ENCODE measurements at regions not wholly inside any gene's neighbourhood (a gene's known extent, or its start where the extent isn't known, plus 50 kb on each side); places are given as distances from the start of the nearest gene placed in this dataset.

DNA sequence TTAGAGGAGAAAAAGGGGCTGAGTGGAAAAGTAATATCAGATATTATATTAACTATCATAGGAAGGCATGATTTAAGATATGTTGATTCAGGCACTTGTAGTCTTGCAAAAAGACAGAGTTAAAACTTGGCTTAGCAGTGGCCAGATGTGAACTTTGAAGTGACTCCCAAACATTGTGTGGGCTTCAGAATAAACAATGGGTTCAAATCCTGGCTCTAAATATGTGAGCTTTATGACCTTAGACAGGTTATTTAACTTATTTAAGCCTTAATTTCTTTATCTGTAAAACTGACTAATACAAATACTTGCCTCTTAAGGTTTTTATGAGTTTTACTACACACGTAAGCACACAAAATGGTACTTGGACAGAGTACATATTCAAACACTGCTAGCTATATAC lies 85.9 kb downstream of the TNFSF18 start:
- no peaks in the 10 kb centered on the region for H3K36me3 ChIP-seq (ENCODE audit: control insufficient read depth, low read length)
- no peak for TF ChIP-seq EZH2phosphoT487 (IDR thresholded peaks at IDR 0.05; ENCODE audit: borderline replicate concordance, low read length)
- TF ChIP-seq, protein P1, sequence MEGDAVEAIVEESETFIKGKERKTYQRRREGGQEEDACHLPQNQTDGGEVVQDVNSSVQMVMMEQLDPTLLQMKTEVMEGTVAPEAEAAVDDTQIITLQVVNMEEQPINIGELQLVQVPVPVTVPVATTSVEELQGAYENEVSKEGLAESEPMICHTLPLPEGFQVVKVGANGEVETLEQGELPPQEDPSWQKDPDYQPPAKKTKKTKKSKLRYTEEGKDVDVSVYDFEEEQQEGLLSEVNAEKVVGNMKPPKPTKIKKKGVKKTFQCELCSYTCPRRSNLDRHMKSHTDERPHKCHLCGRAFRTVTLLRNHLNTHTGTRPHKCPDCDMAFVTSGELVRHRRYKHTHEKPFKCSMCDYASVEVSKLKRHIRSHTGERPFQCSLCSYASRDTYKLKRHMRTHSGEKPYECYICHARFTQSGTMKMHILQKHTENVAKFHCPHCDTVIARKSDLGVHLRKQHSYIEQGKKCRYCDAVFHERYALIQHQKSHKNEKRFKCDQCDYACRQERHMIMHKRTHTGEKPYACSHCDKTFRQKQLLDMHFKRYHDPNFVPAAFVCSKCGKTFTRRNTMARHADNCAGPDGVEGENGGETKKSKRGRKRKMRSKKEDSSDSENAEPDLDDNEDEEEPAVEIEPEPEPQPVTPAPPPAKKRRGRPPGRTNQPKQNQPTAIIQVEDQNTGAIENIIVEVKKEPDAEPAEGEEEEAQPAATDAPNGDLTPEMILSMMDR (IDR thresholded peaks at IDR 0.05; ENCODE audit: low read depth, low read length, poor library complexity, severe bottlenecking), result no peak
- no peaks in the 10 kb centered on the region for H3K4me1 ChIP-seq (ENCODE audit: control insufficient read depth, low read length)
- no peak overlapping the region for H3K4me2 ChIP-seq (ENCODE audit: low read length)
- no peaks in the 10 kb centered on the region for H3K27me3 ChIP-seq (ENCODE audit: control insufficient read depth, low read length)
- H3K27ac ChIP-seq (ENCODE audit: low read depth, low read length), result no peak overlapping the region
- H3F3A ChIP-seq (ENCODE audit: control insufficient read depth, insufficient read depth), result no peaks in the 10 kb centered on the region
- H3K79me2 ChIP-seq (ENCODE audit: control insufficient read depth, low read length), result no peaks in the 10 kb centered on the region
- no peak overlapping the region for H3K4me3 ChIP-seq (ENCODE audit: low read length)
- no peaks in the 10 kb centered on the region for H3K9me3 ChIP-seq (ENCODE audit: control insufficient read depth, insufficient read depth, low read length)
- H3K9me2 ChIP-seq (replicated peaks; ENCODE audit: control insufficient read depth, low read length), result no peaks in the 10 kb centered on the region
- H4K20me1 ChIP-seq (ENCODE audit: control insufficient read depth, insufficient read depth, low read depth, low read length), result no peaks in the 10 kb centered on the region

DNA sequence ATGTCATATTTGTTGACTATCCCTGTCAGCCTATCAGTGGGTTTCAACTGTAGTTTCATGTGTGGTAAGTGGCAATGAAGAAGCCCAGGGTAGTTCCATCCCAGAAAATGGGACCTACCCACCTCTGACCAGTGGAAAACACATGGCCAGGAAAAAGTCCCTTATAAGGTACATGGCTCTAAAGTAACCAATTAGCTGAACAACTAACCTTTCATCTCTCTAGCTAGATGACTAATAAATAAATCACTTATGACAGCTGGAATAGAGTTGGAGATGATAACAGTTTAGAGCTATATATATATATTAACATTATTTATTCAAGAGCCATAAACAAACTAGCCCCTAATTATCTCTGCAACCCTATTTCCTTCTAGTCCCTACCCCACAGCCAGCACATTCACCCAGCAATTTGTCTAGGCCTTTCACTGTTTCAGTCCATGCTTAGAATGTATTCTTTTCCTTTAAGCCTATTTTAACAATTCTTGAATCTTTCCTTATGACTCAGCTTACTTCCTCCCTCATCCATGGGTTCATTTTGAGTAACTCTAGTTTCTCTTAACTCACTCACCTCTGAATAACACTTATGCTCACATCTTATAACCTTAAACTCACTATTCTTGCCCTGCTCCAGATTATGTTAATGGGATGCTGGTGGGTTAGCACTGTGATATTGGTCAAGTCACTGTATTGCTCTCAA lies 83.7 kb downstream of the TNFSF18 start:
- Histone ChIP-seq H3K27me3 (ENCODE audit: control insufficient read depth, low read length) (no peaks in the 10 kb centered on the region), H3F3A (ENCODE audit: control insufficient read depth, insufficient read depth) (no peaks in the 10 kb centered on the region), H3K4me1 (ENCODE audit: control insufficient read depth, low read length) (no peaks in the 10 kb centered on the region), H3K4me3 (ENCODE audit: low read length) (no peak overlapping the region), H3K27ac (ENCODE audit: low read depth, low read length) (no peak overlapping the region), H3K36me3 (ENCODE audit: control insufficient read depth, low read length) (no peaks in the 10 kb centered on the region), H4K20me1 (ENCODE audit: control insufficient read depth, insufficient read depth, low read depth, low read length) (no peaks in the 10 kb centered on the region), H3K9me2 (replicated peaks; ENCODE audit: control insufficient read depth, low read length) (no peaks in the 10 kb centered on the region), H3K79me2 (ENCODE audit: control insufficient read depth, low read length) (no peaks in the 10 kb centered on the region), H3K9me3 (ENCODE audit: control insufficient read depth, insufficient read depth, low read length) (no peaks in the 10 kb centered on the region), H3K4me2 (ENCODE audit: low read length) (no peak overlapping the region)
- TF ChIP-seq EZH2phosphoT487 (IDR thresholded peaks at IDR 0.05; ENCODE audit: borderline replicate concordance, low read length), result no peak
- TF ChIP-seq, protein P1 (IDR thresholded peaks at IDR 0.05; ENCODE audit: low read depth, low read length, poor library complexity, severe bottlenecking), result no peak

DNA sequence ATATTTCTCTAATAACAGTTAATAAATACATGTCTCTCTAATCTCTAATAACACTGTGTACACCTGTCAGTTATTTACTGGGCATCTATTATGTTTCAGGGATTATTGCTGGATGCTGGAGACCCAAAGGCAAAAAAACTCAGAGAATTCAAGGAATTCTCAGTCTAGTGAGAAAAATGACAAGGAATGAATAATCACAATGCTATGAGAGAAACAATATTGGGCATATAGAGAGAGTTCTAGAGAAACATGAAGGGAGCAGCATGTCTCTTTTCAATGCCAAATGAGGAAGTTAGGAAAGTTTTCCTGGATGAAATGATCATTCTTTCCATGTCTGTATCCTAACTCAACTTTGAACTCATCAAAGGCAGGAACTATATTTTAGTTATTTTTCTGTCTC lies 82.8 kb downstream of the TNFSF18 start:
- Histone ChIP-seq H3K79me2 (ENCODE audit: control insufficient read depth, low read length) (no peaks in the 10 kb centered on the region), H3K27ac (ENCODE audit: low read depth, low read length) (no peak overlapping the region), H3K36me3 (ENCODE audit: control insufficient read depth, low read length) (no peaks in the 10 kb centered on the region), H3K4me1 (ENCODE audit: control insufficient read depth, low read length) (no peaks in the 10 kb centered on the region), H3K4me2 (ENCODE audit: low read length) (no peak overlapping the region), H3K27me3 (ENCODE audit: control insufficient read depth, low read length) (no peaks in the 10 kb centered on the region), H3K9me3 (ENCODE audit: control insufficient read depth, insufficient read depth, low read length) (no peaks in the 10 kb centered on the region), H3K4me3 (ENCODE audit: low read length) (no peak overlapping the region), H4K20me1 (ENCODE audit: control insufficient read depth, insufficient read depth, low read depth, low read length) (no peaks in the 10 kb centered on the region), H3K9me2 (replicated peaks; ENCODE audit: control insufficient read depth, low read length) (no peaks in the 10 kb centered on the region), H3F3A (ENCODE audit: control insufficient read depth, insufficient read depth) (no peaks in the 10 kb centered on the region)
- TF ChIP-seq EZH2phosphoT487 (IDR thresholded peaks at IDR 0.05; ENCODE audit: borderline replicate concordance, low read length), result no peak
- TF ChIP-seq, protein P1 (IDR thresholded peaks at IDR 0.05; ENCODE audit: low read depth, low read length, poor library complexity, severe bottlenecking), result no peak
